K562 (cell line): ENCODE measurements at regions not wholly inside any gene's neighbourhood (a gene's known extent, or its start where the extent isn't known, plus 50 kb on each side); places are given as distances from the start of the nearest gene placed in this dataset.

Source experiments
- ATAC-seq: fragments of 200-7000 bp; cut with Tn5 transposase; 3 replicates; pipeline ENCODE4 v1.9.1; 2020; ENCODE audit warnings: moderate library complexity
- BruUV-seq: library from RNA; stranded (reverse); fragments of 400-500 nt; replicated peaks from 2 replicates; lab custom pipeline; 2021; lab: Mats Ljungman, UMichigan
- CTCF ChIA-PET: fragments of 300-600 bp; formaldehyde crosslinking; extraction: SDS; loops from one replicate; lab custom pipeline; 2021; ENCODE audit warnings: low intra/inter-chr PET ratio; lab: Yijun Ruan, JAX
- POLR2A ChIA-PET: fragments of 300-600, 350-650 bp; sonication (Branson Sonifier 250); formaldehyde crosslinking; extraction: SDS; loops from one replicate; lab custom pipeline; 2021; ENCODE audit warnings: antibody characterized with exemption, inconsistent platforms; lab: Yijun Ruan, JAX
- DNase-seq, 4 experiments: peaks; one replicate each; pipeline versions ENCODE4 v3.0.0 to v3.0.0-alpha.2; 2011 to 2018; ENCODE audit warnings: low spot score in 3 of 4, mixed read lengths in 3 of 4; ENCODE audit errors: extremely low read depth in 1 of 4
- FAIRE-seq: peaks from 2 replicates; lab custom pipeline; 2011; peaks lifted over from hg19 to GRCh38; lab: Jason Lieb, UNC
- H2AFZ ChIP-seq: 2 replicates; pipeline ENCODE4 v1.6.0; 2011; ENCODE audit warnings: low read depth, low read length, control low read depth, inconsistent platforms
- H3K27ac ChIP-seq: fragments of 200-600 bp; 3 replicates; pipeline ENCODE4 v1.8.0; 2011; ENCODE audit warnings: low read depth, mild to moderate bottlenecking, control low read depth, inconsistent platforms, low read length, moderate library complexity, mixed read lengths; ENCODE audit errors: extremely low read depth
- H3K27me3 ChIP-seq, 2 experiments: fragments of 300-600 bp in 1 of 2; 2 replicates in 1 of 2; 3 replicates in 1 of 2; pipeline versions ENCODE4 v1.6.0 to v1.8.0; 2011; ENCODE audit warnings: inconsistent platforms in 2 of 2, low read length in 2 of 2, mild to moderate bottlenecking in 1 of 2, mixed read lengths in 1 of 2, moderate library complexity in 1 of 2; ENCODE audit not compliant: control insufficient read depth in 2 of 2, insufficient read depth in 2 of 2
- H3K36me3 ChIP-seq: fragments of 300-600 bp; 3 replicates; pipeline ENCODE4 v1.8.0; 2011; ENCODE audit warnings: mild to moderate bottlenecking, low read length, inconsistent platforms; ENCODE audit not compliant: control insufficient read depth, insufficient read depth
- H3K4me1 ChIP-seq, 2 experiments: fragments of 200-600 bp in 1 of 2; replicated peaks in 1 of 2; 2 replicates in 1 of 2; 3 replicates in 1 of 2; pipeline versions ENCODE4 v1.5.1 to v1.8.0; 2011; ENCODE audit warnings: inconsistent platforms in 2 of 2, low read length in 2 of 2, mild to moderate bottlenecking in 1 of 2, mixed read lengths in 1 of 2, moderate library complexity in 1 of 2; ENCODE audit not compliant: control insufficient read depth in 2 of 2, insufficient read depth in 2 of 2
- H3K4me2 ChIP-seq: 2 replicates; pipeline ENCODE4 v1.6.1; 2011; ENCODE audit warnings: low read length, control low read depth, inconsistent platforms, mixed read lengths; ENCODE audit not compliant: insufficient read depth
- H3K4me3 ChIP-seq: fragments of 200-600 bp; sonication (generic), shearing (Covaris generic); 2 replicates; pipeline ENCODE4 v1.5.1; 2016; ENCODE audit warnings: control low read depth, inconsistent platforms
- H3K79me2 ChIP-seq: fragments of 200-600 bp; 3 replicates; pipeline ENCODE4 v1.8.0; 2011; ENCODE audit warnings: low read length, inconsistent platforms; ENCODE audit not compliant: control insufficient read depth, insufficient read depth
- H3K9ac ChIP-seq, 2 experiments: 2 replicates each; pipeline versions ENCODE4 v1.6.0 to v1.6.1; 2011; ENCODE audit warnings: low read depth in 2 of 2, low read length in 2 of 2, control low read depth in 1 of 2, inconsistent platforms in 1 of 2, mild to moderate bottlenecking in 1 of 2, mixed read lengths in 1 of 2; ENCODE audit not compliant: insufficient read depth in 1 of 2
- H3K9me1 ChIP-seq: one replicate; pipeline ENCODE4 v1.6.0; 2011; ENCODE audit warnings: inconsistent platforms, mild to moderate bottlenecking, low read length, moderate library complexity; ENCODE audit not compliant: control insufficient read depth, insufficient read depth
- H3K9me3 ChIP-seq: replicated peaks from 2 replicates; pipeline ENCODE4 v1.5.1; 2011; ENCODE audit warnings: low read depth, low read length, inconsistent platforms; ENCODE audit not compliant: control insufficient read depth, insufficient read depth
- H4K20me1 ChIP-seq: replicated peaks from 2 replicates; pipeline ENCODE4 v1.6.1; 2011; ENCODE audit warnings: low read length, inconsistent platforms, mixed read lengths; ENCODE audit not compliant: control insufficient read depth, insufficient read depth
- ADNP ChIP-seq: fragments of 200-800 bp; sonication (Bioruptor generic); IDR thresholded peaks from 2 replicates; pipeline ENCODE4 v1.6.1; 2016; ENCODE audit warnings: missing genetic modification characterization, missing compliant biosample characterization
- ARID1B ChIP-seq: fragments of 450-650 bp; IDR thresholded peaks from 2 replicates; pipeline ENCODE4 v1.6.1; 2016; ENCODE audit warnings: antibody characterized with exemption, mild to moderate bottlenecking, inconsistent platforms
- CBFA2T2 ChIP-seq: fragments of 450-650 bp; conservative IDR thresholded peaks from 2 replicates; pipeline ENCODE4 v1.6.1; 2017; ENCODE audit warnings: mild to moderate bottlenecking
- CBFA2T3 ChIP-seq: fragments of 450-650 bp; IDR thresholded peaks from 2 replicates; pipeline ENCODE4 v1.6.1; 2017
- EP300 ChIP-seq: IDR thresholded peaks from 2 replicates; pipeline ENCODE4 v1.6.1; 2012; ENCODE audit warnings: low read length, improper control_type of control experiment
- FOSL1 ChIP-seq: fragments of 200-800 bp; sonication (Bioruptor generic); conservative IDR thresholded peaks from 2 replicates; pipeline ENCODE4 v1.6.1; 2016; ENCODE audit warnings: missing genetic modification characterization, missing compliant biosample characterization
- TAF1 ChIP-seq: IDR thresholded peaks from 2 replicates; pipeline ENCODE4 v1.6.1; 2011; ENCODE audit warnings: mild to moderate bottlenecking, low read length, moderate library complexity; ENCODE audit not compliant: insufficient read depth, control insufficient read depth, severe bottlenecking; ENCODE audit errors: extremely low read depth
- TAL1 ChIP-seq: fragments of 450-650 bp; IDR thresholded peaks from 2 replicates; pipeline ENCODE4 v1.6.1; 2016; ENCODE audit warnings: mild to moderate bottlenecking
- TCF3 ChIP-seq: sonication (generic); formaldehyde crosslinking; IDR thresholded peaks from 2 replicates; pipeline ENCODE4 v1.4.0; 2020; ENCODE audit warnings: mild to moderate bottlenecking, missing genetic modification reagents
- THAP7 ChIP-seq: fragments of 250-450 bp; sonication (Bioruptor Pico); IDR thresholded peaks from 2 replicates; pipeline ENCODE4 v1.5.0; 2021
- TRIM24 ChIP-seq, 2 experiments: fragments of 450-650 bp; IDR thresholded peaks; 2 replicates each; pipeline ENCODE4 v1.6.1; 2016
- in situ Hi-C: fragments of 300-500 bp; cut with MboI; formaldehyde crosslinking; loops from 4 replicates; pipeline ENCODE4 v1.15.0; 2018; ENCODE audit warnings: inconsistent platforms, mixed read lengths
- intact Hi-C: fragments of 100-400 bp; cut with micrococcal nuclease; formaldehyde crosslinking; loops from 2 replicates; pipeline ENCODE4 v1.14.2; 2022

GRCh38 chr12:43238281-43238680, 313.7 kb downstream of the ADAMTS20 start:
- ChIA-PET POLR2A (no interaction called here), CTCF (no interaction called here)
- Histone ChIP-seq H4K20me1 (no peaks in the 10 kb centered on the region), H3K9me3 (no peaks in the 10 kb centered on the region; the same call in 1 of the 2 replicates), H3K27me3 (no peaks in the 10 kb centered on the region), H3K4me2 (no peak overlapping the region), H3K27ac (no peak overlapping the region; the same call in 2 of the 3 replicates), H3K9me1 (no peaks in the 10 kb centered on the region), H3K79me2 (no peaks in the 10 kb centered on the region), H3K4me3 (no peak overlapping the region), H3K9ac (no peak overlapping the region), H3K4me1 (no peaks in the 10 kb centered on the region), H3K36me3 (no peaks in the 10 kb centered on the region), H2AFZ (no peak overlapping the region)
- TF ChIP-seq CBFA2T2 (0 out of 2 replicates have a peak, but pooled peaks have one; percentile 21), EP300 (peak; percentile 16; the same call in 1 of the 2 replicates), TRIM24 (IDR thresholded peaks at IDR 0.05) (peak in 1 of 2 experiments; percentile 28; a peak in 1 of 4 replicates), TAL1 (0 out of 2 replicates have a peak, but pooled peaks have one; percentile 23), TAF1 (no peak), ARID1B (peak; percentile 48; the same call in 1 of the 2 replicates), TCF3 (CRISPR knock-in tag) (peak; percentile 87), CBFA2T3 (peak; percentile 63), THAP7 (CRISPR knock-in tag) (no peak), FOSL1 (tag) (peak; percentile 26; the same call in 1 of the 2 replicates), ADNP (0 out of 2 replicates have a peak, but pooled peaks have one; percentile 23)
- ATAC-seq (no peak), FAIRE-seq (peak; percentile 15), DNase-seq (peak in 2 of 4 experiments; percentile 8)
- BruUV-seq: no TSS peak
- intact Hi-C loops: no loop called here
- in situ Hi-C loops: no loop called here
